ENCODE measurements at regions not wholly inside any gene's neighbourhood (a gene's known extent, or its start where the extent isn't known, plus 50 kb on each side); places are given as distances from the start of the nearest gene placed in this dataset.

- TF ChIP-seq CTCF (IDR thresholded peaks at IDR 0.05; ENCODE audit: insufficient read depth, low read depth, low read length) (no peak), EZH2 (IDR thresholded peaks at IDR 0.05; ENCODE audit: insufficient read depth, low read length) (no peak)
Measured at GRCh38 chr4:178953447-178954120, 1511.3 kb upstream of the AGA start.
